ENCODE measurements at regions not wholly inside any gene's neighbourhood (a gene's known extent, or its start where the extent isn't known, plus 50 kb on each side); places are given as distances from the start of the nearest gene placed in this dataset.
"Not testable (repeated sequence)": the region's sequence is repeated elsewhere in the genome, so short reads cannot be mapped to it uniquely, and the experiment has no call there.

DNA sequence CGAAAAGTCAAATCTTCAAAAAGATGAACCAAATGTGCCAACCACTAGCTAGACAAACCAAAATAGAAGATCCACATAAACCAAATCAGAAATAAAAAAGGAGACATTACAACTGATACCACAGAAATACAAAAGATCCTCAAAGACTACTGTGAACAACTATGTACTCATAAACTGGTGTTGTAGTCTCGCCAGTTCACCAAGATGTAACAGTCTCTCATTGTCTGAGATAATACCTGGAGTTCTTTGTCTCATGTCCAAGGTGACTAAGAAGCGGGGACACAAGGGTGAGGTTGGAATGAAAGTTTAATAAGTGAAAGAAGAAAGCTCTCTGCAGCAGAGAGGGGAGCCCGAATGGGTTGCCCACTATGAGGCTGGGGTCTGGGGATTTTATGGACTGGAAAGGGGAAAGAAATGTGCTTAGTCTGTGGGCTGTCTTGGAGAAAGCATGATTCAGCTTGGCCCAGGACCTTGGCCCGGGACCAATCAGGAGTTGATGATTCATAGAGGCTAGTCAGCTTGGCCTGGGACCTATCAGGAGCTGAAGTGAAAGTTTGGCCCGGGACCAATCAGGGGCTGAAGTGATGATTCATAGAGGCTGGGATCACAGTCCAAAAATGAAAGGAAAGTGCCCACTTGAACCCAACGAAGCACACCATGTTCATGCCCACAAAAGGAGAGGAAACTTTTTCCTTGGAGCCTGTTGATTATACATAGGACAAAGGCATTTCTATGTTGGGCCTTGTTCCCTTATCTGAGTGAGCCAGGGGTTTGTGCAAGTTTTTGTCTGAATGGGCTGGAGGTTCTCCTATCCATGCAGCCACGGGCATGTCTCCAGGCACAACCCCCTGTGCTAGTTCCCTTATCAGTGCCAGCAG, 177.1 kb downstream of the SPIN4 start:
- not testable (repeated sequence) for H3K4me2 ChIP-seq (ENCODE audit: insufficient read depth, low read length); H3K27me3 ChIP-seq (ENCODE audit: insufficient read depth, low read length); H3K9me3 ChIP-seq (ENCODE audit: low read depth, low read length); DNase-seq (ENCODE audit: insufficient read length, low spot score, missing footprints); H2AFZ ChIP-seq (ENCODE audit: low read length); H3K27ac ChIP-seq (ENCODE audit: low read depth, low read length); H3K36me3 ChIP-seq (ENCODE audit: insufficient read depth, low read length); H3K4me3 ChIP-seq (ENCODE audit: insufficient read depth, low read length); H4K20me1 ChIP-seq (ENCODE audit: insufficient read depth, low read length); H3K79me2 ChIP-seq (ENCODE audit: insufficient read depth, low read length); H3K4me1 ChIP-seq (ENCODE audit: insufficient read depth, low read length)

DNA sequence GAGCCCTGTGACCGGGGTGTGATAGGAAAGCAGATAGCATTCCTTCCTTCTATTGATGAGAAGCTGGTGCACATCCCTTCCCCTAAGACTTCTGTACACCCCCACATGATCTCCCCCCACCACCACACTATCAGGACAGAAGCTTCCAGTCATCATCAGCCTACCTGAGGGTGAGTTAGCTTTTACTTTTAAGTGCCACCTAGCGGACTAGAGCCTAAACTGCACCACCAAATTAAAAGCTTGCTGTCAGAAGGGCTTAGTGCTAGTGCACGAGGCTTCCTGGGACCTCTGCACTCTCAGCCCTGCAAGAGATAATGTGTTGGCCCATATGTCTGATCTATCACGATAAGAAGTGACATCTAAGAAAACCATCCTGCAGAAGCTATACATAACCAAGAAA, 181.7 kb downstream of the SPIN4 start:
- H4K20me1 ChIP-seq (ENCODE audit: insufficient read depth, low read length); H3K27ac ChIP-seq (ENCODE audit: low read depth, low read length); H3K4me1 ChIP-seq (ENCODE audit: insufficient read depth, low read length); H3K4me3 ChIP-seq (ENCODE audit: insufficient read depth, low read length); H3K4me2 ChIP-seq (ENCODE audit: insufficient read depth, low read length); H3K27me3 ChIP-seq (ENCODE audit: insufficient read depth, low read length); DNase-seq (ENCODE audit: insufficient read length, low spot score, missing footprints); H3K9me3 ChIP-seq (ENCODE audit: low read depth, low read length); H3K36me3 ChIP-seq (ENCODE audit: insufficient read depth, low read length); H2AFZ ChIP-seq (ENCODE audit: low read length); H3K79me2 ChIP-seq (ENCODE audit: insufficient read depth, low read length): not testable (repeated sequence)

DNA sequence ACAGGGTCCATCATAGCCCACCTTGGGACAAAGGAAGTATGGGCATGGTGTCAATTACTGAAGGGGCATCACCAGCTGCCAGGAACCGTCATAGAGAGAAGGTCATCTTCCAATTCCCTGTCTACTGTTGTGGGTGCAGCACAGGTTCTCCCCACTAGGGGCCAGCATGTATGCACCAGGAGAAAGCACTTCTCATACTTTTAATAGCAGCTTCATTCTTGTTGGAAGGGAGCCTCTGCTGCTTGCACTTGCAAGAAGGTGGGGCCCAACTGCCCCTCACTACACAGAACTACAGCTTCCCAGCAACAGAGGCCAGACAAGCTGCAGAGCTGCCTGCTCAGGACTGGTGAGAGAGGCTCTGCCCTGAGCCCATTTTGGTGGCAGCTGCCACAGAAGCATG, 182.2 kb downstream of the SPIN4 start:
- H3K79me2 ChIP-seq (ENCODE audit: insufficient read depth, low read length); H3K4me1 ChIP-seq (ENCODE audit: insufficient read depth, low read length); H2AFZ ChIP-seq (ENCODE audit: low read length); H4K20me1 ChIP-seq (ENCODE audit: insufficient read depth, low read length); DNase-seq (ENCODE audit: insufficient read length, low spot score, missing footprints); H3K9me3 ChIP-seq (ENCODE audit: low read depth, low read length); H3K4me3 ChIP-seq (ENCODE audit: insufficient read depth, low read length); H3K27me3 ChIP-seq (ENCODE audit: insufficient read depth, low read length); H3K4me2 ChIP-seq (ENCODE audit: insufficient read depth, low read length); H3K27ac ChIP-seq (ENCODE audit: low read depth, low read length); H3K36me3 ChIP-seq (ENCODE audit: insufficient read depth, low read length): not testable (repeated sequence)

DNA sequence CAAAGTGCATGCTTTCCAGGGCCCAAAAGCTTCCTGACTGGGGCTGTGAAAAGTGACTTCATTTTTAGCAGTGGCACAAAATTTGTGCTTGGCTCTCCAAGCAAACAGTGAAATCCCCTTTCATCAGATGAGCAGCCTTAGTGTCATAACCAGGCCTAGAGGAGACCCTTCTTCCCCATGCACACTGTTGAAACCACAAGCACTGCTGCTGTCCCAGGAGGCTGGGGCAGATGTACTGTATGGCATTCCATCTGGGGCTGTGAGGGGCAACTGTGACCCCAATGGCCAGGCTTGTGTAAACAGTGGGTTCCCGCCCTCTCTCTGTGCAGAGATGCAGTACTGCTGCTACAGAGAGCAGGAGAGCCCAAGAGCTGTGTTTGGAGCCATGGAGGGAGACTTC, 184.1 kb downstream of the SPIN4 start:
- H3K4me1 ChIP-seq (ENCODE audit: insufficient read depth, low read length); H3K36me3 ChIP-seq (ENCODE audit: insufficient read depth, low read length); H3K4me2 ChIP-seq (ENCODE audit: insufficient read depth, low read length); H4K20me1 ChIP-seq (ENCODE audit: insufficient read depth, low read length); H3K27me3 ChIP-seq (ENCODE audit: insufficient read depth, low read length); H3K27ac ChIP-seq (ENCODE audit: low read depth, low read length); H3K4me3 ChIP-seq (ENCODE audit: insufficient read depth, low read length); H2AFZ ChIP-seq (ENCODE audit: low read length); H3K79me2 ChIP-seq (ENCODE audit: insufficient read depth, low read length); H3K9me3 ChIP-seq (ENCODE audit: low read depth, low read length); DNase-seq (ENCODE audit: insufficient read length, low spot score, missing footprints): not testable (repeated sequence)

DNA sequence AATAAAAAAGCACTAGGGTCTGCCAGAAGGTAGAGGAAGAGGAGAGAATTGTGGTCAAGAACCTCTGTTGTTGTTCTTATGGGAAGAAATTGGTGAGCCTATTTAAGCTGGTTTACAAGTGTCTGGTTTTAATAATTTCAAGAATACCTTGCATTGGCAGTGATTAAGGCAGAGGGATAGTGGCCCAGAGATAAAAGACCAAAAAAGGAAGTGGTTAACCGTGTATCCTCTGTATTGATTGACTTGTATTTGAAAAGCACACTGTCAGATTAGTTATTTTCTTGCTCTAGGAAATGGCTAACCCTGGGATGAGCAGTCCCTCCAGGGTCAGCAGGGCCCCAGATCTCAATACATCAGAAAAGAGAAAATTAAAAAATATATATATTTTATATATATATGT, 190.1 kb downstream of the SPIN4 start:
- not testable (repeated sequence) for H3K4me1 ChIP-seq (ENCODE audit: insufficient read depth, low read length); H3K27me3 ChIP-seq (ENCODE audit: insufficient read depth, low read length); H4K20me1 ChIP-seq (ENCODE audit: insufficient read depth, low read length); H3K36me3 ChIP-seq (ENCODE audit: insufficient read depth, low read length); DNase-seq (ENCODE audit: insufficient read length, low spot score, missing footprints); H3K4me3 ChIP-seq (ENCODE audit: insufficient read depth, low read length); H2AFZ ChIP-seq (ENCODE audit: low read length); H3K9me3 ChIP-seq (ENCODE audit: low read depth, low read length); H3K4me2 ChIP-seq (ENCODE audit: insufficient read depth, low read length); H3K27ac ChIP-seq (ENCODE audit: low read depth, low read length); H3K79me2 ChIP-seq (ENCODE audit: insufficient read depth, low read length)

DNA sequence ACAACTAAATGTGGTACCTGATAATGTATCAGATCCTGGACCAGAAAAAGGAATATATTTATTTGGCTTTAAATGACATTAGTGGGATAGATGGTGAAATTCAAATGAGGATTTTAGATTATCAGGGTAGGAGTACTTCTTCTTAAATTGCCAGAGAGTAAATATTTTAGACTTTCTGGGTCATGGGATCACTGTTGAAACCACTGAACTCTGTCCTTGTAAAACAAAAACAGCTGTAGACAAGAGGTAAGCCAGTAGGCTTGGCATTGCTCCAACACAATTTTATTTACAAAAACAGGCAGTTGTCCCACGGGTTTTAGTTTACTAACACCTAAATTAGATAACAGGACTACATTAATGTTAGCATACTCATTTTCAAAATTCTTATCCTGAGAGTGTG, 190.8 kb downstream of the SPIN4 start:
- not testable (repeated sequence) for H3K4me2 ChIP-seq (ENCODE audit: insufficient read depth, low read length); H3K4me1 ChIP-seq (ENCODE audit: insufficient read depth, low read length); H3K9me3 ChIP-seq (ENCODE audit: low read depth, low read length); H3K27ac ChIP-seq (ENCODE audit: low read depth, low read length); H3K79me2 ChIP-seq (ENCODE audit: insufficient read depth, low read length); H3K4me3 ChIP-seq (ENCODE audit: insufficient read depth, low read length); H2AFZ ChIP-seq (ENCODE audit: low read length); H3K27me3 ChIP-seq (ENCODE audit: insufficient read depth, low read length); H3K36me3 ChIP-seq (ENCODE audit: insufficient read depth, low read length); H4K20me1 ChIP-seq (ENCODE audit: insufficient read depth, low read length); DNase-seq (ENCODE audit: insufficient read length, low spot score, missing footprints)

DNA sequence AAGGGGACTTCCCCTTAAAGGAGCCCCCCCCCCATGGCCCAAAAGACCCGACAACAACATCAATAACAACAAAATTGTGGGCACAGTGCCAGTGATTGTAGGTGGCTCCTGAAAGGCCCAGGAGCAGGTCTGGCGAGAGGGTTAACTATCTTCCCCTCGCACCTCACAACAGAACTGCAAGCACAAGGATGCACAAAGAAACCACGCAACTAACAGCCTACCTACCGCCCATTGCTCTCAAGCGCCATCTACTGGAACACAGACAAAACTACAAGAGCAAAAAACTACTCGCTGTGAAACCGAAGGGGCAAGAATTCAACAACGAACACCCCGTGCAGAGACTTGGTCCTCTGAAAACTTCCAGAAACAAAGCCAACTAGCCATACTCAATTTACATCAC, 205.6 kb downstream of the SPIN4 start:
- not testable (repeated sequence) for H3K27ac ChIP-seq (ENCODE audit: low read depth, low read length); H4K20me1 ChIP-seq (ENCODE audit: insufficient read depth, low read length); H3K36me3 ChIP-seq (ENCODE audit: insufficient read depth, low read length); H3K4me1 ChIP-seq (ENCODE audit: insufficient read depth, low read length); H3K9me3 ChIP-seq (ENCODE audit: low read depth, low read length); H3K79me2 ChIP-seq (ENCODE audit: insufficient read depth, low read length); H3K4me3 ChIP-seq (ENCODE audit: insufficient read depth, low read length); DNase-seq (ENCODE audit: insufficient read length, low spot score, missing footprints); H2AFZ ChIP-seq (ENCODE audit: low read length); H3K27me3 ChIP-seq (ENCODE audit: insufficient read depth, low read length); H3K4me2 ChIP-seq (ENCODE audit: insufficient read depth, low read length)

DNA sequence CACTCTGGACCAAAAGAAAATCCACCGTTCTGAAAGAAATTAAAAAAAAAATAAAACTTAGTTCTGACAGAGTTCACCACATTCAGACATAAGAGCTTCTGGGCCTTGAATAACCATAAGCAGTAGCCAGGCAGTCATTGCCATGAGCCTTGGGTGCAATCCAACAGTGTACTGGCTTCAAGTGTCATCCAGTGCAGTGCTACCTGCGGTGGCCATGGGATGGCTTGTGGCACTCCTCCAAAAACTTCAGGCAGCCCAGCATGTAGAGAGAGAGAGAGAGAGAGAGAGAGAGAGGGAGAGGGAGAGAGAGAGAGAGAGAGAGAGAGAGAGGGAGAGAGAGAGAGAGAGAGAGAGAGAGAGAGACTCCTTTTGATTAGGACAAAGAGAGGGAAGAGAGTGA, 208.5 kb downstream of the SPIN4 start:
- not testable (repeated sequence) for H4K20me1 ChIP-seq (ENCODE audit: insufficient read depth, low read length); H3K9me3 ChIP-seq (ENCODE audit: low read depth, low read length); H3K4me1 ChIP-seq (ENCODE audit: insufficient read depth, low read length); H2AFZ ChIP-seq (ENCODE audit: low read length); H3K27me3 ChIP-seq (ENCODE audit: insufficient read depth, low read length); H3K36me3 ChIP-seq (ENCODE audit: insufficient read depth, low read length); H3K27ac ChIP-seq (ENCODE audit: low read depth, low read length); H3K79me2 ChIP-seq (ENCODE audit: insufficient read depth, low read length); H3K4me3 ChIP-seq (ENCODE audit: insufficient read depth, low read length); H3K4me2 ChIP-seq (ENCODE audit: insufficient read depth, low read length); DNase-seq (ENCODE audit: insufficient read length, low spot score, missing footprints)

DNA sequence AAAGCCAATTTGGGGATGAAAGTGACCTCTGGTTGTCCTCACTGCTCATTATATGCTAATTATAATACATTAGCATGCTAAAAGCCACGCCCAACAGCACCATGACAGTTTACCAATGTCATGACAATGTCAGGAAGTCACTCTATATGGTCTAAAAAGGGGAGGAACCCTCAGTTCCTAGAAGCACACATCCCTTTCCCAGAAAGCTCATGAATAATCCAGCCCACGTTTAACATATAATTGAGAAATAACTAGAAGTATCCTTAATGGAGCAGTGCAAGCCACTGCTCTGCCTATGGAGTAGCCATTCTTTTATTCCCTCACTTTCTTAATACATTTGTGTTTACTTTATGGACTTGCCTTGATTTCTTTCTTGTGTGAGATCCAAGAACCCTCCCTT, 215.3 kb downstream of the SPIN4 start:
- not testable (repeated sequence) for H3K79me2 ChIP-seq (ENCODE audit: insufficient read depth, low read length); H3K9me3 ChIP-seq (ENCODE audit: low read depth, low read length); H3K27ac ChIP-seq (ENCODE audit: low read depth, low read length); DNase-seq (ENCODE audit: insufficient read length, low spot score, missing footprints); H3K4me3 ChIP-seq (ENCODE audit: insufficient read depth, low read length); H3K4me1 ChIP-seq (ENCODE audit: insufficient read depth, low read length); H3K27me3 ChIP-seq (ENCODE audit: insufficient read depth, low read length); H3K4me2 ChIP-seq (ENCODE audit: insufficient read depth, low read length); H2AFZ ChIP-seq (ENCODE audit: low read length); H4K20me1 ChIP-seq (ENCODE audit: insufficient read depth, low read length); H3K36me3 ChIP-seq (ENCODE audit: insufficient read depth, low read length)

All from osteoblast (primary cell).